Body of pancreas (tissue), 4 donors: ENCODE measurements at regions not wholly inside any gene's neighbourhood (a gene's known extent, or its start where the extent isn't known, plus 50 kb on each side); places are given as distances from the start of the nearest gene placed in this dataset.

Experiments
- ATAC-seq: fragments of 150-250 bp; one replicate; pipeline ENCODE4 v1.9.1; 2016
- DNase-seq, 4 donors: peaks; one replicate each; pipeline ENCODE4 v3.0.0-alpha.2; 2019
- H3K27ac ChIP-seq, 4 donors: fragments of 200-600 bp; sonication (generic); 1 replicate in 3 of 4; 2 replicates in 1 of 4; pipeline versions ENCODE4 v1.5.1 to v1.6.1; 2016 to 2019; ENCODE audit warnings: mild to moderate bottlenecking in 1 of 4, mixed read lengths in 1 of 4, moderate library complexity in 1 of 4
- H3K27me3 ChIP-seq, 2 donors: fragments of 200-600 bp; sonication (generic); one replicate each; pipeline ENCODE4 v1.6.0; 2016; ENCODE audit warnings: mild to moderate bottlenecking in 1 of 2
- H3K36me3 ChIP-seq, 2 donors: fragments of 200-600 bp; sonication (generic); replicated peaks in 1 of 2; 2 replicates each; pipeline ENCODE4 v1.5.1; 2016; ENCODE audit warnings: low read depth in 2 of 2; ENCODE audit not compliant: insufficient read depth in 1 of 2
- H3K4me1 ChIP-seq: fragments of 200-600 bp; sonication (generic); one replicate; pipeline ENCODE4 v1.6.0; 2016
- H3K4me3 ChIP-seq, 2 donors: fragments of 200-600 bp; sonication (generic); 1 replicate in 1 of 2; 2 replicates in 1 of 2; pipeline ENCODE4 v1.5.1; 2016 to 2019
- H3K9me3 ChIP-seq, 3 donors: fragments of 200-600 bp; sonication (generic); 1 replicate in 2 of 3; 2 replicates in 1 of 3; pipeline ENCODE4 v1.5.1; 2016
- CTCF ChIP-seq, 7 experiments: fragments of 450-650 bp in 4 of 7; fragments of 200-600 bp in 3 of 7; sonication (generic) in 3 of 7; IDR thresholded peaks; one replicate each; pipeline ENCODE4 v1.5.1; 2016 to 2019; ENCODE audit warnings: antibody characterized with exemption in 7 of 7
- POLR2A ChIP-seq, 3 donors: fragments of 450-650 bp; IDR thresholded peaks; one replicate each; pipeline ENCODE4 v1.6.1; 2016; ENCODE audit warnings: antibody characterized with exemption in 3 of 3, mild to moderate bottlenecking in 2 of 3
- WGBS, 2 donors: methylation state at CpG; one replicate each; pipeline ENCODE4 v1.1.5; 2017; 5-methylcytosine and 5-hydroxymethylcytosine counted together
- intact Hi-C: fragments of 100-400 bp; cut with DNase I; formaldehyde crosslinking; loops from one replicate; pipeline ENCODE4 v1.15.1; 2023

- intact Hi-C loops, result no loop called here
- no peak overlapping the region for H3K27ac ChIP-seq
- no peak for DNase-seq
- no peaks in the 10 kb centered on the region for H3K27me3 ChIP-seq
- 79 to 85% methylated on average over 2 of the region's 2 CpGs for WGBS, 2 donors
- TF ChIP-seq CTCF (IDR thresholded peaks at IDR 0.05) (no peak), POLR2A (IDR thresholded peaks at IDR 0.05) (no peak)
- H3K36me3 ChIP-seq, result no peaks in the 10 kb centered on the region
- H3K4me3 ChIP-seq, result no peak overlapping the region
- no peaks in the 10 kb centered on the region for H3K4me1 ChIP-seq
- no peaks in the 10 kb centered on the region for H3K9me3 ChIP-seq
- ATAC-seq, result no peak
Observed at GRCh38 chr3:147000274-147000673, 395.1 kb upstream of the PLSCR5 start.

- H3K27me3 ChIP-seq, result no peaks in the 10 kb centered on the region
- H3K36me3 ChIP-seq, result no peaks in the 10 kb centered on the region
- H3K4me3 ChIP-seq, result no peak overlapping the region
- DNase-seq, result no peak
- WGBS, 2 donors, result 84 to 96% methylated on average over 1 of the region's 1 CpG
- H3K4me1 ChIP-seq, result no peaks in the 10 kb centered on the region
- no peak overlapping the region for H3K27ac ChIP-seq
- ATAC-seq, result no peak
- intact Hi-C loops, result no loop called here
- TF ChIP-seq CTCF (IDR thresholded peaks at IDR 0.05), result no peak
- no peak for TF ChIP-seq POLR2A (IDR thresholded peaks at IDR 0.05)
- no peaks in the 10 kb centered on the region for H3K9me3 ChIP-seq
Observed at GRCh38 chr3:146991907-146992306, 386.8 kb upstream of the PLSCR5 start.

GRCh38 chr3:146975476-146975875 lies 370.3 kb upstream of the PLSCR5 start:
- ATAC-seq, result no peak
- DNase-seq, result no peak
- H3K4me3 ChIP-seq, result no peak overlapping the region
- no peaks in the 10 kb centered on the region for H3K4me1 ChIP-seq
- no peak overlapping the region for H3K27ac ChIP-seq
- TF ChIP-seq CTCF (IDR thresholded peaks at IDR 0.05), result no peak
- H3K27me3 ChIP-seq, result no peaks in the 10 kb centered on the region
- no peaks in the 10 kb centered on the region for H3K36me3 ChIP-seq
- H3K9me3 ChIP-seq, result no peaks in the 10 kb centered on the region
- intact Hi-C loops, result no loop called here
- 38 to 42% methylated on average over 2 of the region's 2 CpGs for WGBS, 2 donors

GRCh38 chr3:146975032-146975431 lies 369.9 kb upstream of the PLSCR5 start:
- H3K4me1 ChIP-seq, result no peaks in the 10 kb centered on the region
- H3K4me3 ChIP-seq, result no peak overlapping the region
- WGBS, 2 donors, result 81 to 95% methylated on average over 1 of the region's 1 CpG
- H3K27me3 ChIP-seq, result no peaks in the 10 kb centered on the region
- intact Hi-C loops, result no loop called here
- no peak overlapping the region for H3K27ac ChIP-seq
- H3K36me3 ChIP-seq, result no peaks in the 10 kb centered on the region
- TF ChIP-seq CTCF (IDR thresholded peaks at IDR 0.05) (no peak), POLR2A (IDR thresholded peaks at IDR 0.05) (no peak)
- DNase-seq (no peak), ATAC-seq (no peak)
- no peaks in the 10 kb centered on the region for H3K9me3 ChIP-seq

- H3K27me3 ChIP-seq, result no peaks in the 10 kb centered on the region
- intact Hi-C loops, result no loop called here
- TF ChIP-seq CTCF (IDR thresholded peaks at IDR 0.05), result no peak
- TF ChIP-seq POLR2A (IDR thresholded peaks at IDR 0.05), result no peak
- DNase-seq (no peak), ATAC-seq (no peak)
- no peaks in the 10 kb centered on the region for H3K36me3 ChIP-seq
- H3K4me3 ChIP-seq, result no peak overlapping the region
- no peaks in the 10 kb centered on the region for H3K9me3 ChIP-seq
- no peak overlapping the region for H3K27ac ChIP-seq
- WGBS, 2 donors, result 92 to 96% methylated on average over 4 of the region's 4 CpGs
- no peaks in the 10 kb centered on the region for H3K4me1 ChIP-seq
Observed at GRCh38 chr3:146974001-146974400, 368.9 kb upstream of the PLSCR5 start.
